IMR-90 (cell line): ENCODE measurements at regions not wholly inside any gene's neighbourhood (a gene's known extent, or its start where the extent isn't known, plus 50 kb on each side); places are given as distances from the start of the nearest gene placed in this dataset.

ENCODE experiments used
- ATAC-seq: fragments of 200-7000 bp; cut with Tn5 transposase; 2 replicates; pipeline ENCODE4 v1.9.1; 2020; ENCODE audit warnings: low read depth, mild to moderate bottlenecking, moderate library complexity
- BruUV-seq: library from RNA; stranded (reverse); fragments of 400-500 nt; replicated peaks from 2 replicates; lab custom pipeline; 2021; lab: Mats Ljungman, UMichigan
- CTCF ChIA-PET: fragments of 300-600 bp; formaldehyde crosslinking; extraction: SDS; loops from one replicate; lab custom pipeline; 2021; ENCODE audit warnings: antibody characterized with exemption; lab: Yijun Ruan, JAX
- POLR2A ChIA-PET: fragments of 300-600 bp; sonication (Branson Sonifier 250); formaldehyde crosslinking; loops from one replicate; lab custom pipeline; 2022; ENCODE audit warnings: antibody characterized with exemption; ENCODE audit not compliant: unreplicated experiment; lab: Charles Lee
- DNase-seq: peaks from one replicate; pipeline ENCODE4 v3.0.0; 2013
- H2AFZ ChIP-seq: replicated peaks from 2 replicates; pipeline ENCODE3; 2013; ENCODE audit warnings: low read length, mild to moderate bottlenecking; ENCODE audit not compliant: poor library complexity
- H2AK5ac ChIP-seq: 2 replicates; pipeline ENCODE4 v1.6.1; 2013; ENCODE audit warnings: low read depth, low read length, inconsistent platforms
- H2AK9ac ChIP-seq: replicated peaks from 2 replicates; pipeline ENCODE3; 2013; ENCODE audit warnings: mild to moderate bottlenecking, low read depth, low read length, moderate library complexity; ENCODE audit not compliant: poor library complexity
- H2BK120ac ChIP-seq: 2 replicates; pipeline ENCODE4 v1.6.1; 2013; ENCODE audit warnings: low read depth, low read length, inconsistent platforms
- H2BK15ac ChIP-seq: 3 replicates; pipeline ENCODE4 v1.6.1; 2013; ENCODE audit warnings: low read depth, low read length, inconsistent platforms
- H2BK20ac ChIP-seq: 2 replicates; pipeline ENCODE4 v1.6.1; 2013; ENCODE audit warnings: low read depth, mild to moderate bottlenecking, inconsistent platforms, low read length, moderate library complexity
- H2BK5ac ChIP-seq: 2 replicates; pipeline ENCODE4 v1.6.1; 2013; ENCODE audit warnings: mild to moderate bottlenecking, low read depth, low read length, inconsistent platforms; ENCODE audit not compliant: poor library complexity, severe bottlenecking
- H3K14ac ChIP-seq: replicated peaks from 2 replicates; pipeline ENCODE4 v1.6.1; 2013; ENCODE audit warnings: low read depth, low read length, inconsistent platforms
- H3K18ac ChIP-seq: 2 replicates; pipeline ENCODE4 v1.6.1; 2013; ENCODE audit warnings: low read depth, low read length, control low read depth
- H3K23ac ChIP-seq: 2 replicates; pipeline ENCODE4 v1.6.1; 2013; ENCODE audit warnings: low read depth, low read length, inconsistent platforms
- H3K27ac ChIP-seq: 2 replicates; pipeline ENCODE4 v1.5.1; 2013; ENCODE audit warnings: mild to moderate bottlenecking, control low read depth, low read length; ENCODE audit not compliant: insufficient read depth
- H3K27me3 ChIP-seq: 2 replicates; pipeline ENCODE4 v1.6.1; 2013; ENCODE audit warnings: low read length; ENCODE audit not compliant: control insufficient read depth, insufficient read depth
- H3K36me3 ChIP-seq: 2 replicates; pipeline ENCODE4 v1.6.1; 2013; ENCODE audit warnings: low read length, mixed read lengths; ENCODE audit not compliant: control insufficient read depth, insufficient read depth
- H3K4ac ChIP-seq: 2 replicates; pipeline ENCODE4 v1.6.1; 2013; ENCODE audit warnings: low read depth, low read length, inconsistent platforms
- H3K4me1 ChIP-seq: 2 replicates; pipeline ENCODE4 v1.6.1; 2013; ENCODE audit warnings: low read length, mixed read lengths; ENCODE audit not compliant: control insufficient read depth, insufficient read depth
- H3K4me2 ChIP-seq: 2 replicates; pipeline ENCODE4 v1.6.1; 2013; ENCODE audit warnings: low read depth, mild to moderate bottlenecking, control low read depth, low read length, moderate library complexity
- H3K4me3 ChIP-seq: 2 replicates; pipeline ENCODE4 v1.5.1; 2013; ENCODE audit warnings: low read depth, mild to moderate bottlenecking, control low read depth, low read length, moderate library complexity; ENCODE audit not compliant: insufficient read depth
- H3K56ac ChIP-seq: 2 replicates; pipeline ENCODE4 v1.6.1; 2013; ENCODE audit warnings: low read length, inconsistent platforms; ENCODE audit not compliant: insufficient read depth; ENCODE audit errors: extremely low read depth
- H3K79me1 ChIP-seq, 2 experiments: 2 replicates each; pipeline ENCODE4 v1.6.1; 2013; ENCODE audit warnings: low read length in 2 of 2, inconsistent platforms in 1 of 2, low read depth in 1 of 2
- H3K9ac ChIP-seq: 2 replicates; pipeline ENCODE4 v1.6.1; 2013; ENCODE audit warnings: low read depth, low read length, control low read depth
- H3K9me1 ChIP-seq: 2 replicates; pipeline ENCODE4 v1.6.1; 2013; ENCODE audit warnings: low read length, inconsistent platforms; ENCODE audit not compliant: insufficient read depth
- H3K9me3 ChIP-seq: 2 replicates; pipeline ENCODE4 v1.6.1; 2013; ENCODE audit warnings: low read length; ENCODE audit not compliant: control insufficient read depth, insufficient read depth
- H4K20me1 ChIP-seq: 2 replicates; pipeline ENCODE4 v1.6.1; 2013; ENCODE audit warnings: low read length, inconsistent platforms; ENCODE audit not compliant: insufficient read depth
- H4K5ac ChIP-seq: 2 replicates; pipeline ENCODE4 v1.6.1; 2013; ENCODE audit warnings: mild to moderate bottlenecking, low read depth, low read length, control low read depth
- H4K8ac ChIP-seq, 2 experiments: 2 replicates each; pipeline ENCODE4 v1.6.1; 2013; ENCODE audit warnings: low read depth in 2 of 2, low read length in 2 of 2, control low read depth in 1 of 2, inconsistent platforms in 1 of 2
- H4K91ac ChIP-seq: 2 replicates; pipeline ENCODE4 v1.6.1; 2013; ENCODE audit warnings: low read depth, low read length, inconsistent platforms; ENCODE audit not compliant: insufficient read depth
- POLR2A ChIP-seq: IDR thresholded peaks from 2 replicates; pipeline ENCODE4 v1.6.1; 2012; ENCODE audit warnings: mild to moderate bottlenecking, low read depth, low read length
- WGBS, 2 experiments: methylation state at CpG; one replicate each; pipeline versions ENCODE4 v1.1.5 to v1.1.7; 2013; ENCODE audit warnings: missing lambda C conversion rate in 2 of 2; ENCODE audit not compliant: insufficient read length in 1 of 2; ENCODE audit errors: extremely low coverage in 2 of 2; 5-methylcytosine and 5-hydroxymethylcytosine counted together
- dilution Hi-C: fragments of 300-500 bp; cut with HindIII; formaldehyde crosslinking; loops from one replicate; pipeline ENCODE4 v1.14.3; 2018; ENCODE audit warnings: low sequenced_read_pairs; ENCODE audit not compliant: unreplicated experiment
- in situ Hi-C: fragments of 300-500 bp; cut with MboI; formaldehyde crosslinking; loops from 3 replicates; pipeline ENCODE4 v1.14.3; 2019; ENCODE audit warnings: low sequenced_read_pairs, inconsistent platforms, mixed read lengths
- intact Hi-C: fragments of 100-400 bp; cut with micrococcal nuclease; formaldehyde crosslinking; loops from 2 replicates; pipeline ENCODE4 v1.10.0; 2022

GRCh38 chr1:95733671-95734070, 499.7 kb downstream of the RWDD3 start:
- H2AK5ac ChIP-seq: no peak overlapping the region
- CTCF ChIA-PET: no interaction called here

More at GRCh38 chr1:95733671-95734070, 499.7 kb downstream of the RWDD3 start:
- H3K27ac ChIP-seq: no peak overlapping the region
- H4K8ac ChIP-seq: no peak overlapping the region
- H4K20me1 ChIP-seq: no peaks in the 10 kb centered on the region
- H3K9me3 ChIP-seq: no peaks in the 10 kb centered on the region; the same call in 1 of the 2 replicates
- H4K91ac ChIP-seq: no peak overlapping the region
- no peaks in the 10 kb centered on the region for H3K4me1 ChIP-seq
- no peaks in the 10 kb centered on the region for H3K27me3 ChIP-seq
- no peak overlapping the region for H2AK9ac ChIP-seq
- no TSS peak for BruUV-seq
- H3K4ac ChIP-seq: no peak overlapping the region
- no peak overlapping the region for H2BK120ac ChIP-seq
- TF ChIP-seq POLR2A: no peak
- DNase-seq (no peak), ATAC-seq (no peak)
- dilution Hi-C loops: no loop called here
- no peak overlapping the region for H2BK15ac ChIP-seq
- no peak overlapping the region for H3K4me3 ChIP-seq
- no peak overlapping the region for H4K5ac ChIP-seq
- no peak overlapping the region for H2BK5ac ChIP-seq
- H3K56ac ChIP-seq: no peak overlapping the region
- in situ Hi-C loops: no loop called here
- H3K4me2 ChIP-seq: no peak overlapping the region
- H2BK20ac ChIP-seq: no peak overlapping the region
- no peaks in the 10 kb centered on the region for H3K79me1 ChIP-seq
- POLR2A ChIA-PET: no interaction called here
- H2AFZ ChIP-seq: no peak overlapping the region
- H3K36me3 ChIP-seq: no peaks in the 10 kb centered on the region
- no peak overlapping the region for H3K18ac ChIP-seq
- WGBS, 2 experiments: no CpG with 5 or more reads among the region's 6 CpGs
- H3K9ac ChIP-seq: no peak overlapping the region
- H3K14ac ChIP-seq: no peak overlapping the region
- H3K9me1 ChIP-seq: no peaks in the 10 kb centered on the region
- intact Hi-C loops: loop anchor here (2.0 to 10.0 kb wide), 2 partner anchors 31 to 271 kb away; no protein-coding TSS in a partner anchor
- no peak overlapping the region for H3K23ac ChIP-seq
